RWPE1 (cell line): ENCODE measurements at regions not wholly inside any gene's neighbourhood (a gene's known extent, or its start where the extent isn't known, plus 50 kb on each side); places are given as distances from the start of the nearest gene placed in this dataset.

Source experiments
- CTCF ChIA-PET: fragments of 350-600 bp; sonication (Branson Sonifier 250); formaldehyde crosslinking; extraction: SDS; loops from one replicate; lab custom pipeline; 2021; lab: Yijun Ruan, JAX
- POLR2A ChIA-PET: fragments of 400-600 bp; formaldehyde crosslinking; extraction: SDS; loops from one replicate; lab custom pipeline; 2020; ENCODE audit warnings: antibody characterized with exemption; ENCODE audit not compliant: low non-redundant PET; lab: Yijun Ruan, JAX
- DNase-seq: peaks from one replicate; pipeline ENCODE4 v3.0.0; 2012; ENCODE audit warnings: low spot score
- H3K27ac ChIP-seq: fragments of 450-650 bp; 2 replicates; pipeline ENCODE4 v1.5.1; 2017
- TF ChIP-seq, protein P1 (sequence below): fragments of 450-650 bp; conservative IDR thresholded peaks from 2 replicates; pipeline ENCODE4 v1.5.1; 2017; ENCODE audit warnings: low read depth, mild to moderate bottlenecking

DNA sequence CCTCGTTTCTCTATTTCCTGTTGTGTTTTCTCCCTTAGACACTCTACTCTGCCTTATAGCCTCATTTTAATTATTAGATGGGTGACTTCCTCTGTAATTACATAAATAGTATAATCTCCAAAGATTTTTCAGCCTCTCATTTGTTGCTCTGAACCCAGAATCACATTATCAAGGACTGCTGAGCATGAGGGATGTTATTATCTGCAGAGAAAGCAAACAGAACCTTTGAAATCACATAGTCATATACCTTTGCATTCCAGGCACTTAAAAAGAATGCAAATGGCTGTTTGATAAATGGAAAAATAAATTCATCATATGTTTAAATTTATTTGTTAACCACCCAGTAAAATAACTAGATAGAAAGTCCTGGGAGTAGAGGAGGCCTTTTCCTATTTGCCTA is 305.1 kb upstream of the PPP1R2C start:
- POLR2A ChIA-PET = no interaction called here
- H3K27ac ChIP-seq = no peak overlapping the region
- CTCF ChIA-PET = no interaction called here
- no peak for DNase-seq
- TF ChIP-seq, protein P1, sequence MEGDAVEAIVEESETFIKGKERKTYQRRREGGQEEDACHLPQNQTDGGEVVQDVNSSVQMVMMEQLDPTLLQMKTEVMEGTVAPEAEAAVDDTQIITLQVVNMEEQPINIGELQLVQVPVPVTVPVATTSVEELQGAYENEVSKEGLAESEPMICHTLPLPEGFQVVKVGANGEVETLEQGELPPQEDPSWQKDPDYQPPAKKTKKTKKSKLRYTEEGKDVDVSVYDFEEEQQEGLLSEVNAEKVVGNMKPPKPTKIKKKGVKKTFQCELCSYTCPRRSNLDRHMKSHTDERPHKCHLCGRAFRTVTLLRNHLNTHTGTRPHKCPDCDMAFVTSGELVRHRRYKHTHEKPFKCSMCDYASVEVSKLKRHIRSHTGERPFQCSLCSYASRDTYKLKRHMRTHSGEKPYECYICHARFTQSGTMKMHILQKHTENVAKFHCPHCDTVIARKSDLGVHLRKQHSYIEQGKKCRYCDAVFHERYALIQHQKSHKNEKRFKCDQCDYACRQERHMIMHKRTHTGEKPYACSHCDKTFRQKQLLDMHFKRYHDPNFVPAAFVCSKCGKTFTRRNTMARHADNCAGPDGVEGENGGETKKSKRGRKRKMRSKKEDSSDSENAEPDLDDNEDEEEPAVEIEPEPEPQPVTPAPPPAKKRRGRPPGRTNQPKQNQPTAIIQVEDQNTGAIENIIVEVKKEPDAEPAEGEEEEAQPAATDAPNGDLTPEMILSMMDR = no peak

DNA sequence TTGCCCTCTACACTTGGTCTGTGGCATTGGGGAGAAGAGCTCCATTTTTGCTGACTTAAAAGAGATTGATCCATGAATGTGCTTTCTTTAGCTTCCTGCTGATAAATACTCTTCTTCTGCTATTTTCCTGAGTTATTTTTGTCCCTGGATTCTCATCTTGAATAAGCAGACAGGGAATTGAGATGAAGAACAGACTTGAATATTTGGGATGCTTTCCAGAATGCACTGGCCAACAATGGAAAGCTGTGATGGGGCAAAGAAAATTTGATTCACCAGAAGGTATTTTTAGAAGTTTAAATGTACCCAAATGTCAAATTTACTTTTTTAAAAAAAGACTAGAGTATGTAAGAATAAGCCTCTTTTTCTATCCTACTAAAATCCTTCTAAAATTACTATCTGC is 309.9 kb upstream of the PPP1R2C start:
- CTCF ChIA-PET = no interaction called here
- POLR2A ChIA-PET = no interaction called here
- H3K27ac ChIP-seq = no peak overlapping the region
- TF ChIP-seq, protein P1 = no peak
- no peak for DNase-seq

DNA sequence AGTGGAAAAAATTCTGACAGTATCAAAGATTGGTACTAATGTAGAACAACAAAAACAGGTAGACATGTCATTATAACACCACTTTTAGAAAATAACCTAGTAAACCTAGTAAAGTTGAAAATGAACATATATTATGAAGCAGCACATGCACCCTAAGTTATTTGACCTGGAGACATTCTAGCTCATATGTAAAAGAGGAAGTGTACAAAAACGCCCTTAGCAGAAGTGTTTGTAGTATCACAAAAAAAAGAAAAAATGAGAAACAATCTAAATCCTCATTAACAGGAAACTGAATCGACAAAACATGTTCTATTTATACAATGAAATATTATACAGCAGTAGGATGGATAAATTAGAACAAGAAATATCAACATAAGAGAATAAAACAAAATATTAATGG is 318.9 kb upstream of the PPP1R2C start:
- ChIA-PET POLR2A (no interaction called here), CTCF (no interaction called here)
- TF ChIP-seq, protein P1 = no peak
- no peak for DNase-seq
- H3K27ac ChIP-seq = no peak overlapping the region

DNA sequence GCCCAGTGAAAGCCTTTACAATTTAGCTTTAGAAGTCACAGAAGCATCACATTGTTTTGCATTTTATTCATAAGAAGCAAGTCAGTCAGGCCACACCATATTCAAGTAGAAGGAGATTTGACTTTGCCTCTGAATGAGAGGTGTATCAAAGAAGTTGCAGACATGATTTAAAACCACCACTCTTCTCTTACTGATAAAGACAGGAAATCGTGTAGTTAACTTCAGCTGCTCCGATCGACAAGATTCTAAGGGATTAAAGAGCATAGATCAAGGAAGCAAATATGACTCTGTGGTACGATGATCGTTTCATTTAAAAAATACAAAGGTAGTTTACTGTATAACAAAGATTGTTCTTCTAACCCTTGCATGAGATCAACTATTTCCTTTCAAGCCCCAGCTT is 328.0 kb upstream of the PPP1R2C start:
- H3K27ac ChIP-seq = no peak overlapping the region
- ChIA-PET POLR2A (no interaction called here), CTCF (no interaction called here)
- TF ChIP-seq, protein P1 = no peak
- DNase-seq = no peak

DNA sequence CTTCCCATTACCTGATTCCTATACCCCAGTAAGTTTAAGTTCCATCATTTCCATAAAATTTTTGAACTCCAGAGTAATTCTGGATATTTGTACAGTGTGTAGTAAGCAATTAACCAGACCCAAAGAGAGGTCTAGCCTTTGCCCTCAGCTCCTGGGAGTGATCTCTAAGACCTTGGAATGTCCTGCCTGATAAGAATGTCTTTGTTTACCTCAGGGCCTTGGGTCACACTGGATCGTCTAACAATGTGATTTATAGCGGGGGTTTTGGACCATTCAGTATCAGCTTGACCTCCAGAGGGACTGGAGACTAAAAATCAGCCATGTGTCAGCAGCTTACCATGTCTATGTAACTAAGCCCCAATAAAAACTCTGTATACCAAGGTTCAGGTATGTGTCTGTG is 330.9 kb upstream of the PPP1R2C start:
- no peak overlapping the region for H3K27ac ChIP-seq
- POLR2A ChIA-PET = no interaction called here
- TF ChIP-seq, protein P1 = no peak
- DNase-seq = no peak
- CTCF ChIA-PET = no interaction called here

DNA sequence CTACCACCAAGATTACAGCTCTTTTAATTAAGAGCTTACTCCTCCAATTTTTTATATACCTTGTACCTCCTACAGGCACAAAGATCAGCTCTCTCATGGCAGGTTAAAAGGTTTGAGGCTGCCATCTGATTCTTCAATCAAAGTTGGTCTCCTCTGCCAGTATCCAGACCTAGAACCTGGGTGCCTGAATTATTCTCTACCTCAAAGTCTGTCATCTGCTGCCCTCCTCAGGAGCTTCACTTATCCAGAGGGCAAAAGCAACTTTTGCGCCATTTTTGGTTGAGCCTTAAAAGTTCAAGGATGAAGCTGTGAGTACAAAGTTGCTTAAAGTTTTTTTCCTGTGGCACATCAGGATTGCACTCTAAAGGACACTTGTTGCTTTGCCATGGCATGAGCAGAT is 343.7 kb upstream of the PPP1R2C start:
- no peak for DNase-seq
- ChIA-PET POLR2A (no interaction called here), CTCF (no interaction called here)

More for the DNA sequence above, 343.7 kb upstream of the PPP1R2C start:
- TF ChIP-seq, protein P1 = no peak
- H3K27ac ChIP-seq = no peak overlapping the region
